ENCODE measurements at regions not wholly inside any gene's neighbourhood (a gene's known extent, or its start where the extent isn't known, plus 50 kb on each side); places are given as distances from the start of the nearest gene placed in this dataset.

- Histone ChIP-seq H3K4me1 (no peaks in the 10 kb centered on the region), H3K27ac (no peak overlapping the region), H3K9me3 (no peaks in the 10 kb centered on the region), H3K4me3 (no peak overlapping the region), H3K36me3 (no peaks in the 10 kb centered on the region), H3K27me3 (no peaks in the 10 kb centered on the region)
- no peak for DNase-seq (ENCODE audit: low spot score)
- TF ChIP-seq CTCF (IDR thresholded peaks at IDR 0.05), result no peak
Observed at GRCh38 chr6:109285366-109285765, 96.9 kb downstream of the CD164 start.

GRCh38 chr6:109284675-109285074, 97.6 kb downstream of the CD164 start:
- no peaks in the 10 kb centered on the region for H3K27me3 ChIP-seq
- H3K36me3 ChIP-seq, result no peaks in the 10 kb centered on the region
- H3K27ac ChIP-seq, result no peak overlapping the region
- H3K4me1 ChIP-seq, result no peaks in the 10 kb centered on the region
- TF ChIP-seq CTCF (IDR thresholded peaks at IDR 0.05), result no peak
- no peaks in the 10 kb centered on the region for H3K9me3 ChIP-seq
- H3K4me3 ChIP-seq, result no peak overlapping the region
- DNase-seq (ENCODE audit: low spot score), result no peak

- TF ChIP-seq CTCF (IDR thresholded peaks at IDR 0.05), result no peak
- DNase-seq (ENCODE audit: low spot score), result no peak
- Histone ChIP-seq H3K27ac (no peak overlapping the region), H3K9me3 (no peaks in the 10 kb centered on the region), H3K36me3 (no peaks in the 10 kb centered on the region), H3K27me3 (no peaks in the 10 kb centered on the region), H3K4me1 (no peaks in the 10 kb centered on the region), H3K4me3 (no peak overlapping the region)
Observed at GRCh38 chr6:109282756-109283155, 99.5 kb downstream of the CD164 start.

GRCh38 chr6:109279628-109280027, 102.6 kb downstream of the CD164 start:
- H3K4me1 ChIP-seq, result no peaks in the 10 kb centered on the region
- no peak overlapping the region for H3K27ac ChIP-seq
- H3K4me3 ChIP-seq, result no peak overlapping the region
- no peaks in the 10 kb centered on the region for H3K9me3 ChIP-seq
- no peak for DNase-seq (ENCODE audit: low spot score)
- no peak for TF ChIP-seq CTCF (IDR thresholded peaks at IDR 0.05)
- H3K36me3 ChIP-seq, result no peaks in the 10 kb centered on the region
- H3K27me3 ChIP-seq, result no peaks in the 10 kb centered on the region

GRCh38 chr6:109271622-109272021, 110.6 kb downstream of the CD164 start:
- H3K4me1 ChIP-seq, result no peaks in the 10 kb centered on the region
- no peak overlapping the region for H3K4me3 ChIP-seq
- no peak for DNase-seq (ENCODE audit: low spot score)
- H3K27ac ChIP-seq, result no peak overlapping the region
- H3K9me3 ChIP-seq, result peaks cover 0 to 6% of the 10 kb centered on the region in 2 donors
- H3K27me3 ChIP-seq, result no peaks in the 10 kb centered on the region
- no peaks in the 10 kb centered on the region for H3K36me3 ChIP-seq
- no peak for TF ChIP-seq CTCF (IDR thresholded peaks at IDR 0.05)

GRCh38 chr6:109269953-109270517, 112.2 kb downstream of the CD164 start:
- H3K27me3 ChIP-seq, result no peaks in the 10 kb centered on the region
- no peak overlapping the region for H3K4me3 ChIP-seq
- peaks cover 0 to 6% of the 10 kb centered on the region in 2 donors for H3K9me3 ChIP-seq
- no peak for DNase-seq (ENCODE audit: low spot score)
- H3K4me1 ChIP-seq, result no peaks in the 10 kb centered on the region
- no peak for TF ChIP-seq CTCF (IDR thresholded peaks at IDR 0.05)
- no peaks in the 10 kb centered on the region for H3K36me3 ChIP-seq
- no peak overlapping the region for H3K27ac ChIP-seq

Measured in right atrium auricular region (tissue), 2 donors.